Activated T-cell treated with anti-CD3 and anti-CD28 coated beads, Interleukin-2, amount 50 U/mL, for 24 hours (primary cell): ENCODE measurements at regions not wholly inside any gene's neighbourhood (a gene's known extent, or its start where the extent isn't known, plus 50 kb on each side); places are given as distances from the start of the nearest gene placed in this dataset.

Experiments
- DNase-seq: peaks from one replicate; pipeline ENCODE4 v3.0.0-alpha.2; 2020
- H3K27ac Mint-ChIP-seq: 2 replicates; pipeline ENCODE4 v1.8.0; 2020; ENCODE audit warnings: mild to moderate bottlenecking, mixed read lengths
- H3K27me3 Mint-ChIP-seq: 2 replicates; pipeline ENCODE4 v1.8.0; 2020; ENCODE audit warnings: mixed read lengths
- H3K36me3 Mint-ChIP-seq: 2 replicates; pipeline ENCODE4 v1.8.0; 2020; ENCODE audit warnings: low read depth, mixed read lengths
- H3K4me1 Mint-ChIP-seq: 2 replicates; pipeline ENCODE4 v1.8.0; 2020; ENCODE audit warnings: low read depth, mixed read lengths
- H3K4me3 Mint-ChIP-seq: 2 replicates; pipeline ENCODE4 v1.8.0; 2020; ENCODE audit warnings: mild to moderate bottlenecking, moderate library complexity, mixed read lengths
- H3K9me3 Mint-ChIP-seq: 2 replicates; pipeline ENCODE4 v1.8.0; 2020; ENCODE audit warnings: mixed read lengths

DNA sequence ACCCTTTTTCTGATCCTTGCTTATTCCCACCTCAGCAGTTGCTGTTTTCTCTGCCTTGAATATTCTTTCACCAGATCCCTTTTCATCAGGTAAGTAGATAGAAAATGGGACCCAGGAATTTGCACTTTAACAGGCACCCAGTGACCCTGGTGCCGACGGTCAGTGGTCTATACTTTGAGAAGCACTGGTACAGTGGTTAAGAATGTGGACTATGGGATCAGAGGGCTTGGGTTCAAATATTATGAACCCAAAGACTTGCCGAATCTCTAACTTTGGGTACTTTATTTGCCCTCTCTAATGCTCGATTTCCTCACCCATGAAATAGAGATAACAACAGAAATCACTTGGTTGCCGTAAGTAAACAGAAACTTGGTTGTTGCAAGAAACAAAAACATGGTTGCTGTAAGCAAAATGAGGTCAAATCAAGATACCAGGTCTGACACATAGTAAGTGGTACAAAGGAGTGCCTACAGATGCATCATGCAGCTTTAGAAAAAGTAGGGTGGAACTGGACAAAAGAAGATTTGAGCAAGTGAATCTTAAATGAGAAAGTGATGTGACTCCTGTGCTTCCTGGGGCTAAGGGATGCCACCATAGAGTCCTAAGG is 69.5 kb upstream of the GLS start:
- Mint-ChIP-seq H3K27me3 (no peaks in the 10 kb centered on the region), H3K9me3 (no peaks in the 10 kb centered on the region), H3K4me3 (no peak overlapping the region), H3K27ac (no peak overlapping the region), H3K36me3 (no peaks in the 10 kb centered on the region), H3K4me1 (peaks cover 23% of the 10 kb centered on the region)
- DNase-seq: no peak

GRCh38 chr2:190811811-190812210 is 68.8 kb upstream of the GLS start:
- H3K27me3 Mint-ChIP-seq: no peaks in the 10 kb centered on the region
- H3K9me3 Mint-ChIP-seq: no peaks in the 10 kb centered on the region
- H3K4me3 Mint-ChIP-seq: no peak overlapping the region
- no peak for DNase-seq
- H3K4me1 Mint-ChIP-seq: peaks cover 23% of the 10 kb centered on the region
- H3K27ac Mint-ChIP-seq: no peak overlapping the region
- no peaks in the 10 kb centered on the region for H3K36me3 Mint-ChIP-seq

DNA sequence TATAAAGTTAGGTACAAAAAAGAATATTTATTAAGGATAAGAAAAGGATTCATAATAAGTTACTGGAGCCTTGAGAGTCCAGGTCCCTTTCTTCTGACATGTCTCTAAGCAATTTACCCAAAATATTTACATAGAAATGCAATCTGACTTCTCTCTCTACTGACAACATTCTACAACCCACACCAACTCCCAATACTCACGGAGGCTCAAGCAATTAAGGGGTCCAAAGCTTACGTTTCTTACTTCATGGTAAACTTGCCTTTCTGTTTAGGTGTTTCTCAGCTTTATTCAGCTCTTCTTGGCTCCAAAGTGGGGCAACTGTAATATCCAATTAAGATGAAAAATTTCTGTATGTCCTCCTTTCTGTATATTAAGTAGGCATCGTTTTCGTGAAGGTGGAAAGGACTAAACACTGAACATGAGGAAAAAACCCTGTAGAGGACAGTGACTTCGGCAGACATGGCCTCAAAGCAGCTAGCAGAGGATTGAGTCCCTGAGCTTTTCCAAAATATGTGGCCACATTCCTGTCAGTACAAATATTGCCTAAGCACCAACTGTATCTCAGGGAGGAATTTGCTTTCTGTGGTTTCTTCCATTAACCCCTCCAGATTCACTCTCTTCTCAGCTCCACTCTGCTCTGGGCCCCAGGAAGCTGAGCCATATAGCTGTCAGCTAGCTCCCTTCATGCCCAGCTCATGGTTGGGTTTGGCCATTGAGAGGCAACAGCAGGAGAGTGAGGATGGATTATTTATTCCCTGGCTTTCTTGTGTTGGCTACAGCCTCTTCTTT is 67.9 kb upstream of the GLS start:
- peaks cover 19% of the 10 kb centered on the region for H3K4me1 Mint-ChIP-seq
- H3K36me3 Mint-ChIP-seq: no peaks in the 10 kb centered on the region
- no peak overlapping the region for H3K4me3 Mint-ChIP-seq
- H3K27me3 Mint-ChIP-seq: no peaks in the 10 kb centered on the region
- no peak for DNase-seq
- H3K9me3 Mint-ChIP-seq: peaks cover 4% of the 10 kb centered on the region
- no peak overlapping the region for H3K27ac Mint-ChIP-seq

- no peak overlapping the region for H3K4me3 Mint-ChIP-seq
- H3K9me3 Mint-ChIP-seq: peaks cover 4% of the 10 kb centered on the region
- no peaks in the 10 kb centered on the region for H3K27me3 Mint-ChIP-seq
- no peak for DNase-seq
- H3K36me3 Mint-ChIP-seq: no peaks in the 10 kb centered on the region
- H3K4me1 Mint-ChIP-seq: peaks cover 4% of the 10 kb centered on the region
- no peak overlapping the region for H3K27ac Mint-ChIP-seq
Observed at GRCh38 chr2:190815226-190815625, 65.4 kb upstream of the GLS start.

DNA sequence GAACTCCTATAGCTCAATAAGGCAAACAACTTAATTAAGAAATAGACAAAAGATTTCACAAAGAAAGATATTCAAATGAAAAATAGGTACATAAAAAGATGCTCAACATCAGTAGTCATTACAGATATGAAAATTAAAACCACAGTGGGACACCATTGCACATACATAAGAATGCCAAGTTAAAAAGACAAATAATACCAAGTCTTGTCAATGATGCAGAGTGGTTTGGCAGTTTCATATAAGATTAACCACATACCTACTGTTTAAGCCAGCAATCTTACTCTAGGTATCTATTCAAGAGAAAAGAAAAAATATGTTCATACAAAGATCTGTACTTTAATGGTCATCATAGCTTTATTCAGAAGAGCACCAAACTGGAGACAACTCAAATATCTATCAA is 63.5 kb upstream of the GLS start:
- no peak overlapping the region for H3K4me3 Mint-ChIP-seq
- H3K36me3 Mint-ChIP-seq: no peaks in the 10 kb centered on the region
- no peak overlapping the region for H3K27ac Mint-ChIP-seq

GRCh38 chr2:190819840-190820301 is 60.8 kb upstream of the GLS start:
- no peak overlapping the region for H3K4me3 Mint-ChIP-seq
- DNase-seq: no peak
- H3K9me3 Mint-ChIP-seq: peaks cover 4% of the 10 kb centered on the region
- H3K27ac Mint-ChIP-seq: no peak overlapping the region
- no peaks in the 10 kb centered on the region for H3K36me3 Mint-ChIP-seq
- H3K27me3 Mint-ChIP-seq: no peaks in the 10 kb centered on the region
- no peaks in the 10 kb centered on the region for H3K4me1 Mint-ChIP-seq

More for the DNA sequence above, 63.5 kb upstream of the GLS start:
- no peak for DNase-seq
- Mint-ChIP-seq H3K4me1 (peaks cover 3% of the 10 kb centered on the region), H3K9me3 (peaks cover 4% of the 10 kb centered on the region), H3K27me3 (no peaks in the 10 kb centered on the region)

GRCh38 chr2:190820416-190820815 is 60.2 kb upstream of the GLS start:
- Mint-ChIP-seq H3K4me3 (no peak overlapping the region), H3K36me3 (no peaks in the 10 kb centered on the region), H3K9me3 (peaks cover 4% of the 10 kb centered on the region), H3K27ac (no peak overlapping the region), H3K27me3 (no peaks in the 10 kb centered on the region), H3K4me1 (no peaks in the 10 kb centered on the region)
- no peak for DNase-seq

DNA sequence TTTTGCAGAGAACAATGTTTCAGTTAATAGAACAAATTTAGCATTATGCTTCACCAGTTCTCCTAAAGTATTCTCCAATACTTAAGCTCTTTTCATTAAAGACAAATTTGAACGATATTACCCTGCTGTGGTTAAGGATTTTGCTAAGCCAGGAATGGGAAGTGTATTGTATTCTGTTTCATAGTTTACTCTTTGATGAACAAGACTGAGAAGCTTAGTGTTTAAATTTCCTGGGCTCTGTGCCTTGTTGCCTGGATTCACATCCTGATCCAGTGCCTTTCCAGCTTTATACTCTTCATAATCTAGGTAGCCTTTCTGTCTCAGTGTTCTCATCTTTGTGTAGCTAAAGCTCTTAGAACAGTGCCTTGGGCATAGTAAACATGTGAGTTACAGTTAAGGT is 58.6 kb upstream of the GLS start:
- no peak overlapping the region for H3K4me3 Mint-ChIP-seq
- H3K36me3 Mint-ChIP-seq: no peaks in the 10 kb centered on the region
- no peak for DNase-seq
- H3K27ac Mint-ChIP-seq: no peak overlapping the region
- H3K4me1 Mint-ChIP-seq: no peaks in the 10 kb centered on the region
- peaks cover 4% of the 10 kb centered on the region for H3K9me3 Mint-ChIP-seq
- H3K27me3 Mint-ChIP-seq: no peaks in the 10 kb centered on the region

DNA sequence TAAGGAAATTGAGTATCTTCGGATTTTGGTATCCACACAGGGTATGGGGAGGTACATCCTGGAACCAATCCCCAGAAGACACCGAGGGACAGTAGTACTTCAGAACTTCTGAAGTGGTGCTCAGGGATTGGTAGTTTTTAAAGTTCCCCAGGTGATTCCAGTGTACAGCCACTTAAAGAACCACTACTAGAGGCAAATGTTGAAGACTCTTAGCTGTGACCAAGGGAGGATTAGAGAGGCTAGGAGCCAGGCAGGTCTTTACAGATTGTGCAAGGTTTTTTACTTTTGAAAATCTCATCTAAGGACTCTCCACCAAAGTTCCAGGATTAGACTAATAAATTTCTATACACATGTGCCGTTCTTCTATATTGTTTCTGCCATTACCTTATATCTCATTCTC is 52.9 kb upstream of the GLS start:
- no peak overlapping the region for H3K4me3 Mint-ChIP-seq
- peaks cover 2% of the 10 kb centered on the region for H3K4me1 Mint-ChIP-seq
- no peaks in the 10 kb centered on the region for H3K9me3 Mint-ChIP-seq
- H3K27me3 Mint-ChIP-seq: no peaks in the 10 kb centered on the region
- no peaks in the 10 kb centered on the region for H3K36me3 Mint-ChIP-seq
- no peak for DNase-seq
- no peak overlapping the region for H3K27ac Mint-ChIP-seq

- no peak for DNase-seq
- no peak overlapping the region for H3K27ac Mint-ChIP-seq
- H3K27me3 Mint-ChIP-seq: no peaks in the 10 kb centered on the region
Observed at GRCh38 chr2:190829642-190830041, 51.0 kb upstream of the GLS start.

More at GRCh38 chr2:190829642-190830041, 51.0 kb upstream of the GLS start:
- no peaks in the 10 kb centered on the region for H3K36me3 Mint-ChIP-seq
- H3K9me3 Mint-ChIP-seq: no peaks in the 10 kb centered on the region
- peaks cover 2% of the 10 kb centered on the region for H3K4me1 Mint-ChIP-seq
- no peak overlapping the region for H3K4me3 Mint-ChIP-seq
